ENCODE measurements at regions not wholly inside any gene's neighbourhood (a gene's known extent, or its start where the extent isn't known, plus 50 kb on each side); places are given as distances from the start of the nearest gene placed in this dataset.

DNA sequence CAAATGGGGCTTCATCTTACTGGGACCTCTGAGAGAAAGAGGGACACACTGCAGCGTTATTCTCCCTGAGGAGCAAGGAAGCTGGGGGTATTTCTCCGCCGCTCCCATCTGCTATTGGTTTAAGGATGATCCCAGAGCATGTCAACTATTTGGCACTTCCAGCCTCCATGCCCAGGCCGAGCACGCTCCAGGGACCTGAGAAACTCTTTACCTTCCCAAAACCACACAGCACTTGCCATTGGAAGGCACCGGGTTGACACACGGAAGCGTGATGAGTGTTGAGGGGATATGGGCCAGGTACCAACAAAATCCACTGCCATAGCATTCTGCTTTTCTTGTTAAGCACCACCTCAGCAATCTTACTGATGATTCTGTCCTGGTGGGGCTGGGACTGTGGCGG, 92.4 kb upstream of the SLC24A3 start:
- TF ChIP-seq, protein P1, sequence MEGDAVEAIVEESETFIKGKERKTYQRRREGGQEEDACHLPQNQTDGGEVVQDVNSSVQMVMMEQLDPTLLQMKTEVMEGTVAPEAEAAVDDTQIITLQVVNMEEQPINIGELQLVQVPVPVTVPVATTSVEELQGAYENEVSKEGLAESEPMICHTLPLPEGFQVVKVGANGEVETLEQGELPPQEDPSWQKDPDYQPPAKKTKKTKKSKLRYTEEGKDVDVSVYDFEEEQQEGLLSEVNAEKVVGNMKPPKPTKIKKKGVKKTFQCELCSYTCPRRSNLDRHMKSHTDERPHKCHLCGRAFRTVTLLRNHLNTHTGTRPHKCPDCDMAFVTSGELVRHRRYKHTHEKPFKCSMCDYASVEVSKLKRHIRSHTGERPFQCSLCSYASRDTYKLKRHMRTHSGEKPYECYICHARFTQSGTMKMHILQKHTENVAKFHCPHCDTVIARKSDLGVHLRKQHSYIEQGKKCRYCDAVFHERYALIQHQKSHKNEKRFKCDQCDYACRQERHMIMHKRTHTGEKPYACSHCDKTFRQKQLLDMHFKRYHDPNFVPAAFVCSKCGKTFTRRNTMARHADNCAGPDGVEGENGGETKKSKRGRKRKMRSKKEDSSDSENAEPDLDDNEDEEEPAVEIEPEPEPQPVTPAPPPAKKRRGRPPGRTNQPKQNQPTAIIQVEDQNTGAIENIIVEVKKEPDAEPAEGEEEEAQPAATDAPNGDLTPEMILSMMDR (conservative IDR thresholded peaks at IDR 0.05), result no peak
- no peak for TF ChIP-seq ZFX (IDR thresholded peaks at IDR 0.05)

Measured in C4-2B (cell line).